IMR-90 (cell line): ENCODE measurements at regions not wholly inside any gene's neighbourhood (a gene's known extent, or its start where the extent isn't known, plus 50 kb on each side); places are given as distances from the start of the nearest gene placed in this dataset.

Experiments used
- ATAC-seq: fragments of 200-7000 bp; cut with Tn5 transposase; 2 replicates; pipeline ENCODE4 v1.9.1; 2020; ENCODE audit warnings: low read depth, mild to moderate bottlenecking, moderate library complexity
- BruUV-seq: library from RNA; stranded (reverse); fragments of 400-500 nt; replicated peaks from 2 replicates; lab custom pipeline; 2021; lab: Mats Ljungman, UMichigan
- CTCF ChIA-PET: fragments of 300-600 bp; formaldehyde crosslinking; extraction: SDS; loops from one replicate; lab custom pipeline; 2021; ENCODE audit warnings: antibody characterized with exemption; lab: Yijun Ruan, JAX
- POLR2A ChIA-PET: fragments of 300-600 bp; sonication (Branson Sonifier 250); formaldehyde crosslinking; loops from one replicate; lab custom pipeline; 2022; ENCODE audit warnings: antibody characterized with exemption; ENCODE audit not compliant: unreplicated experiment; lab: Charles Lee
- DNase-seq: peaks from one replicate; pipeline ENCODE4 v3.0.0; 2013
- H2AFZ ChIP-seq: replicated peaks from 2 replicates; pipeline ENCODE3; 2013; ENCODE audit warnings: low read length, mild to moderate bottlenecking; ENCODE audit not compliant: poor library complexity
- H2AK5ac ChIP-seq: 2 replicates; pipeline ENCODE4 v1.6.1; 2013; ENCODE audit warnings: low read depth, low read length, inconsistent platforms
- H2AK9ac ChIP-seq: replicated peaks from 2 replicates; pipeline ENCODE3; 2013; ENCODE audit warnings: mild to moderate bottlenecking, low read depth, low read length, moderate library complexity; ENCODE audit not compliant: poor library complexity
- H2BK120ac ChIP-seq: 2 replicates; pipeline ENCODE4 v1.6.1; 2013; ENCODE audit warnings: low read depth, low read length, inconsistent platforms
- H2BK15ac ChIP-seq: 3 replicates; pipeline ENCODE4 v1.6.1; 2013; ENCODE audit warnings: low read depth, low read length, inconsistent platforms
- H2BK20ac ChIP-seq: 2 replicates; pipeline ENCODE4 v1.6.1; 2013; ENCODE audit warnings: low read depth, mild to moderate bottlenecking, inconsistent platforms, low read length, moderate library complexity
- H2BK5ac ChIP-seq: 2 replicates; pipeline ENCODE4 v1.6.1; 2013; ENCODE audit warnings: mild to moderate bottlenecking, low read depth, low read length, inconsistent platforms; ENCODE audit not compliant: poor library complexity, severe bottlenecking
- H3K14ac ChIP-seq: replicated peaks from 2 replicates; pipeline ENCODE4 v1.6.1; 2013; ENCODE audit warnings: low read depth, low read length, inconsistent platforms
- H3K18ac ChIP-seq: 2 replicates; pipeline ENCODE4 v1.6.1; 2013; ENCODE audit warnings: low read depth, low read length, control low read depth
- H3K23ac ChIP-seq: 2 replicates; pipeline ENCODE4 v1.6.1; 2013; ENCODE audit warnings: low read depth, low read length, inconsistent platforms
- H3K27ac ChIP-seq: 2 replicates; pipeline ENCODE4 v1.5.1; 2013; ENCODE audit warnings: mild to moderate bottlenecking, control low read depth, low read length; ENCODE audit not compliant: insufficient read depth
- H3K27me3 ChIP-seq: 2 replicates; pipeline ENCODE4 v1.6.1; 2013; ENCODE audit warnings: low read length; ENCODE audit not compliant: control insufficient read depth, insufficient read depth
- H3K36me3 ChIP-seq: 2 replicates; pipeline ENCODE4 v1.6.1; 2013; ENCODE audit warnings: low read length, mixed read lengths; ENCODE audit not compliant: control insufficient read depth, insufficient read depth
- H3K4ac ChIP-seq: 2 replicates; pipeline ENCODE4 v1.6.1; 2013; ENCODE audit warnings: low read depth, low read length, inconsistent platforms
- H3K4me1 ChIP-seq: 2 replicates; pipeline ENCODE4 v1.6.1; 2013; ENCODE audit warnings: low read length, mixed read lengths; ENCODE audit not compliant: control insufficient read depth, insufficient read depth
- H3K4me2 ChIP-seq: 2 replicates; pipeline ENCODE4 v1.6.1; 2013; ENCODE audit warnings: low read depth, mild to moderate bottlenecking, control low read depth, low read length, moderate library complexity
- H3K4me3 ChIP-seq: 2 replicates; pipeline ENCODE4 v1.5.1; 2013; ENCODE audit warnings: low read depth, mild to moderate bottlenecking, control low read depth, low read length, moderate library complexity; ENCODE audit not compliant: insufficient read depth
- H3K56ac ChIP-seq: 2 replicates; pipeline ENCODE4 v1.6.1; 2013; ENCODE audit warnings: low read length, inconsistent platforms; ENCODE audit not compliant: insufficient read depth; ENCODE audit errors: extremely low read depth
- H3K79me1 ChIP-seq, 2 experiments: 2 replicates each; pipeline ENCODE4 v1.6.1; 2013; ENCODE audit warnings: low read length in 2 of 2, inconsistent platforms in 1 of 2, low read depth in 1 of 2
- H3K9ac ChIP-seq: 2 replicates; pipeline ENCODE4 v1.6.1; 2013; ENCODE audit warnings: low read depth, low read length, control low read depth
- H3K9me1 ChIP-seq: 2 replicates; pipeline ENCODE4 v1.6.1; 2013; ENCODE audit warnings: low read length, inconsistent platforms; ENCODE audit not compliant: insufficient read depth
- H3K9me3 ChIP-seq: 2 replicates; pipeline ENCODE4 v1.6.1; 2013; ENCODE audit warnings: low read length; ENCODE audit not compliant: control insufficient read depth, insufficient read depth
- H4K20me1 ChIP-seq: 2 replicates; pipeline ENCODE4 v1.6.1; 2013; ENCODE audit warnings: low read length, inconsistent platforms; ENCODE audit not compliant: insufficient read depth
- H4K5ac ChIP-seq: 2 replicates; pipeline ENCODE4 v1.6.1; 2013; ENCODE audit warnings: mild to moderate bottlenecking, low read depth, low read length, control low read depth
- H4K8ac ChIP-seq, 2 experiments: 2 replicates each; pipeline ENCODE4 v1.6.1; 2013; ENCODE audit warnings: low read depth in 2 of 2, low read length in 2 of 2, control low read depth in 1 of 2, inconsistent platforms in 1 of 2
- H4K91ac ChIP-seq: 2 replicates; pipeline ENCODE4 v1.6.1; 2013; ENCODE audit warnings: low read depth, low read length, inconsistent platforms; ENCODE audit not compliant: insufficient read depth
- CHD1 ChIP-seq: IDR thresholded peaks from 2 replicates; pipeline ENCODE4 v1.6.1; 2012; ENCODE audit warnings: low read depth, low read length, improper control_type of control experiment
- WGBS, 2 experiments: methylation state at CpG; one replicate each; pipeline versions ENCODE4 v1.1.5 to v1.1.7; 2013; ENCODE audit warnings: missing lambda C conversion rate in 2 of 2; ENCODE audit not compliant: insufficient read length in 1 of 2; ENCODE audit errors: extremely low coverage in 2 of 2; 5-methylcytosine and 5-hydroxymethylcytosine counted together
- dilution Hi-C: fragments of 300-500 bp; cut with HindIII; formaldehyde crosslinking; loops from one replicate; pipeline ENCODE4 v1.14.3; 2018; ENCODE audit warnings: low sequenced_read_pairs; ENCODE audit not compliant: unreplicated experiment
- in situ Hi-C: fragments of 300-500 bp; cut with MboI; formaldehyde crosslinking; loops from 3 replicates; pipeline ENCODE4 v1.14.3; 2019; ENCODE audit warnings: low sequenced_read_pairs, inconsistent platforms, mixed read lengths
- intact Hi-C: fragments of 100-400 bp; cut with micrococcal nuclease; formaldehyde crosslinking; loops from 2 replicates; pipeline ENCODE4 v1.10.0; 2022
- TF ChIP-seq, protein P1 (sequence below): fragments of 150-350 bp; IDR thresholded peaks from 2 replicates; pipeline ENCODE4 v1.6.1; 2016; ENCODE audit warnings: low read depth, mild to moderate bottlenecking, low read length, moderate library complexity, borderline replicate concordance

DNA sequence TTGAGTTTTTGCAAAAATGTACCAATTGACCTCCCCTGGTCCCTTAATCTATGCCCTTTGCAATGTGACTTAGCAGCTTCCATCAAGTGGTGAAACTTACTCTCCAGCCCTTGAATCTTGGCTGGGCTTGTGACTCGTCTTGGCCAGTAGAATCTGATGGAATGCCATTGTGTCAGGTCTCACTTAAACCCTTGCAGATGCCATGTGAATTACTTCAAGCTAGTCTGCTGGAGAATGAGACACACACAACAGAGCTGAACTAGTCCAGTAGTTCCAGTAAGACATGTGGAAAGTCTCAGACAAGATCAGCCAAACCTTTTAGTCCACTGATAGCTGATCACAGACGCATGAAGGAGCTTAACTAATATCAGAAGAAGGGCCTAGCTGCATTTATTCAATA, 567.8 kb upstream of the CPEB2 start:
- CTCF ChIA-PET, result no interaction called here
- DNase-seq, result no peak
- in situ Hi-C loops, result no loop called here

More for the DNA sequence above, 567.8 kb upstream of the CPEB2 start:
- H3K9ac ChIP-seq, result no peak overlapping the region
- H3K14ac ChIP-seq, result no peak overlapping the region
- H3K56ac ChIP-seq, result no peak overlapping the region
- TF ChIP-seq, protein P1, sequence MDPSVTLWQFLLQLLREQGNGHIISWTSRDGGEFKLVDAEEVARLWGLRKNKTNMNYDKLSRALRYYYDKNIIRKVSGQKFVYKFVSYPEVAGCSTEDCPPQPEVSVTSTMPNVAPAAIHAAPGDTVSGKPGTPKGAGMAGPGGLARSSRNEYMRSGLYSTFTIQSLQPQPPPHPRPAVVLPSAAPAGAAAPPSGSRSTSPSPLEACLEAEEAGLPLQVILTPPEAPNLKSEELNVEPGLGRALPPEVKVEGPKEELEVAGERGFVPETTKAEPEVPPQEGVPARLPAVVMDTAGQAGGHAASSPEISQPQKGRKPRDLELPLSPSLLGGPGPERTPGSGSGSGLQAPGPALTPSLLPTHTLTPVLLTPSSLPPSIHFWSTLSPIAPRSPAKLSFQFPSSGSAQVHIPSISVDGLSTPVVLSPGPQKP, result no peak
- no peak for TF ChIP-seq CHD1
- H3K4me3 ChIP-seq, result no peak overlapping the region
- H3K27ac ChIP-seq, result no peak overlapping the region
- no peak for ATAC-seq
- no peaks in the 10 kb centered on the region for H3K9me3 ChIP-seq
- POLR2A ChIA-PET, result no interaction called here
- H3K4me1 ChIP-seq, result no peaks in the 10 kb centered on the region
- H3K79me1 ChIP-seq, result no peaks in the 10 kb centered on the region
- no TSS peak for BruUV-seq
- H3K4me2 ChIP-seq, result no peak overlapping the region
- H3K27me3 ChIP-seq, result no peaks in the 10 kb centered on the region
- no peak overlapping the region for H2BK120ac ChIP-seq
- no peak overlapping the region for H2BK20ac ChIP-seq
- H3K23ac ChIP-seq, result no peak overlapping the region
- H4K8ac ChIP-seq, result no peak overlapping the region
- H2AFZ ChIP-seq, result no peak overlapping the region
- 33% methylated on average over 1 of the region's 2 CpGs; no CpG with 5 or more reads in 1 of the 2 experiments for WGBS, 2 experiments
- no peaks in the 10 kb centered on the region for H4K20me1 ChIP-seq
- H4K91ac ChIP-seq, result no peak overlapping the region
- dilution Hi-C loops, result no loop called here
- H3K9me1 ChIP-seq, result no peaks in the 10 kb centered on the region
- H2BK15ac ChIP-seq, result no peak overlapping the region
- no peak overlapping the region for H2AK9ac ChIP-seq
- intact Hi-C loops, result no loop called here
- no peak overlapping the region for H4K5ac ChIP-seq
- H2BK5ac ChIP-seq, result no peak overlapping the region
- H3K36me3 ChIP-seq, result no peaks in the 10 kb centered on the region
- no peak overlapping the region for H3K4ac ChIP-seq
- no peak overlapping the region for H2AK5ac ChIP-seq
- H3K18ac ChIP-seq, result no peak overlapping the region
